HG02981 (cell line): ENCODE measurements at regions not wholly inside any gene's neighbourhood (a gene's known extent, or its start where the extent isn't known, plus 50 kb on each side); places are given as distances from the start of the nearest gene placed in this dataset.

Source experiments
- ATAC-seq: cut with Tn5 transposase; IDR thresholded peaks from one replicate; pipeline ENCODE4 v1.9.1; 2021; ENCODE audit warnings: mild to moderate bottlenecking, moderate library complexity; ENCODE audit not compliant: unreplicated experiment

GRCh38 chr14:101064121-101064661, 160.7 kb upstream of the RTL1 start:
- ATAC-seq: no peak

GRCh38 chr14:101064718-101065117, 161.2 kb upstream of the RTL1 start:
- no peak for ATAC-seq

- ATAC-seq: no peak
Measured at GRCh38 chr14:101065246-101065645, 161.7 kb upstream of the RTL1 start.

GRCh38 chr14:101065696-101066694, 162.5 kb upstream of the RTL1 start:
- ATAC-seq: no peak

GRCh38 chr14:101066826-101067510, 163.4 kb upstream of the RTL1 start:
- ATAC-seq: no peak

GRCh38 chr14:101068313-101069227, 165.0 kb upstream of the RTL1 start:
- no peak for ATAC-seq

GRCh38 chr14:101069228-101069549, 165.7 kb upstream of the RTL1 start:
- no peak for ATAC-seq

GRCh38 chr14:101069666-101070362, 166.3 kb upstream of the RTL1 start:
- ATAC-seq: no peak

- no peak for ATAC-seq
Measured at GRCh38 chr14:101070540-101071492, 167.3 kb upstream of the RTL1 start.

- ATAC-seq: no peak
Measured at GRCh38 chr14:101071493-101071906, 168.0 kb upstream of the RTL1 start.

- ATAC-seq: no peak
Measured at GRCh38 chr14:101072070-101072469, 168.5 kb upstream of the RTL1 start.

- no peak for ATAC-seq
Measured at GRCh38 chr14:101072531-101072930, 169.0 kb upstream of the RTL1 start.

- ATAC-seq: peak; percentile 83
Measured at GRCh38 chr14:101072945-101073597, 169.5 kb upstream of the RTL1 start.

- no peak for ATAC-seq
Measured at GRCh38 chr14:101073598-101073965, 170.1 kb upstream of the RTL1 start.

GRCh38 chr14:101074196-101075024, 170.9 kb upstream of the RTL1 start:
- ATAC-seq: no peak

GRCh38 chr14:101075025-101075800, 171.7 kb upstream of the RTL1 start:
- ATAC-seq: no peak
